Calu3 (cell line): ENCODE measurements at regions not wholly inside any gene's neighbourhood (a gene's known extent, or its start where the extent isn't known, plus 50 kb on each side); places are given as distances from the start of the nearest gene placed in this dataset.
"Not testable (repeated sequence)": the region's sequence is repeated elsewhere in the genome, so short reads cannot be mapped to it uniquely, and the experiment has no call there.

Source experiments
- BruUV-seq: library from RNA; stranded (reverse); fragments of 400-500 nt; replicated peaks from 2 replicates; lab custom pipeline; 2021; lab: Mats Ljungman, UMichigan
- CTCF ChIA-PET: fragments of 300-600 bp; sonication (Branson Sonifier 250); formaldehyde crosslinking; loops from one replicate; lab custom pipeline; 2022; ENCODE audit warnings: antibody characterized with exemption; lab: Charles Lee
- DNase-seq: peaks from one replicate; pipeline ENCODE4 v3.0.0; 2022
- H3K27ac Mint-ChIP-seq: one replicate; pipeline ENCODE4 v1.8.0; 2022; ENCODE audit warnings: mixed read lengths; ENCODE audit not compliant: unreplicated experiment
- H3K27me3 Mint-ChIP-seq: one replicate; pipeline ENCODE4 v1.8.0; 2022; ENCODE audit warnings: mixed read lengths; ENCODE audit not compliant: unreplicated experiment
- H3K36me3 Mint-ChIP-seq: one replicate; pipeline ENCODE4 v1.8.0; 2022; ENCODE audit warnings: mild to moderate bottlenecking, moderate library complexity, mixed read lengths; ENCODE audit not compliant: insufficient read depth, unreplicated experiment
- H3K4me1 Mint-ChIP-seq: one replicate; pipeline ENCODE4 v1.8.0; 2022; ENCODE audit warnings: mild to moderate bottlenecking, low read depth, mixed read lengths; ENCODE audit not compliant: unreplicated experiment
- H3K4me3 Mint-ChIP-seq: one replicate; pipeline ENCODE4 v1.8.0; 2022; ENCODE audit warnings: mild to moderate bottlenecking, low read depth, moderate library complexity, mixed read lengths; ENCODE audit not compliant: unreplicated experiment
- H3K9me3 Mint-ChIP-seq: one replicate; pipeline ENCODE4 v1.8.0; 2022; ENCODE audit warnings: low read depth, mixed read lengths; ENCODE audit not compliant: unreplicated experiment
- intact Hi-C: fragments of 100-400 bp; cut with micrococcal nuclease; formaldehyde crosslinking; loops from one replicate; pipeline ENCODE4 v1.10.0; 2022; ENCODE audit not compliant: unreplicated experiment
- TF ChIP-seq, protein P1 (sequence below): fragments of 200-600 bp; IDR thresholded peaks from one replicate; pipeline ENCODE4 v1.8.0; 2022; ENCODE audit warnings: antibody characterized with exemption; ENCODE audit not compliant: unreplicated experiment

DNA sequence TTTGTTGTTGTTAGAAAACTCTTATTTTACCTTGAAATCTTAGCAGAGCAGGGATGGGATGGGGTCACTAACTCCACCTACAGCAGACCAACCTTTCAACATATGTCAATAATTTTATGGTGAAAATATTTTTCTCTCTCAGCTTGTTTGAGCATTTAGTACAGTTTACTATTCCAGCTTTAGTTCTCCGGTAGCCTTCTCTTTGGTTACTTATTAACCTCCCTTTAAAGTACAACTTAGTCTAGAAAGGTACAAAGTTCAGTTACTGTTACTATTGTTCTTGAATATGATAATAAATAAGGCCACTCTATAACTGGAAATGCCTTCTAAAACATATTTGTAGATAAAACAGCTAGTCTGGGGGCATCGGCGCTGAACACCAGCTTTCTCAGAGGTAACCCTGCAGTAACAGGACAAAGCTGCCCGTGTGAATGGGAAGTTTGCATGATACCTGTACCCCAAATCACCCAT lies 233.3 kb downstream of the PCSK1 start:
- no peaks in the 10 kb centered on the region for H3K27me3 Mint-ChIP-seq
- peak overlapping the region; percentile 40 for H3K27ac Mint-ChIP-seq

DNA sequence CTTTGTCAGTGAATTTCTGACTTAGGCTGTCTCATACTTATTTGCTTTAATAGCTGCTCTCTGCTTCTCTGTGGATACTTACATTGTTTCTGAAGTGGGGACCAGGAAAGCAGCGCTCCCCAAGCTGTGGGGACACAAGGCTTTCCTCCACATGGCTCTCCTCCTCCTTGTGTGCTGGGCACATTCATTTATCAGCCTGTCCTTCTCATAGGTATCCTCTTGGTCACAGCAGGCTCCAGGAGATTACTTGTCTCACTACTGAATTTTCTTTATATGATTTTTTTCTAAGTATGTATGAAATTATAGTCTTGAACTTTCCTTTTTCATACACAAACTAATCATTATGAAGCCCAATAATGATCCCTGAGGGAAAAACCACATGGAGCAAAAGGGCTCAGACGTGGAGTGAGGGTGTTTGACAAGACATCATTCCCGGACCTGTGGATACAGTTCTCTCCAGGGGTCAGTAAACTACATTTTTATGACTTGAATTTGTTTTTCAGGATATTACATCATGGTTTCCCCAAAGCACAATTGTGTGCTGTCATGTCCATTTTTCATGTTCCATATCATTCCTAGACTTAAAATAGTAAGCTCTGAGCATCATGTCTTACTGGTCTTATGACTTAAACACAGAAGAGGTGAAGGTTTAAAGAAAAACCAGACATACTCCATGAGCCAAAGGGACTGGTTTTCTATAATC lies 234.5 kb downstream of the PCSK1 start:
- CTCF ChIA-PET = interaction anchor here (0.7 to 1.5 kb wide), 3 partner anchors 16 to 122 kb away, joined by 3 to 6 read pairs (median 4); no protein-coding TSS in a partner anchor
- Mint-ChIP-seq H3K27ac (peak overlapping the region; percentile 40), H3K27me3 (no peaks in the 10 kb centered on the region), H3K4me3 (no peak overlapping the region), H3K36me3 (no peaks in the 10 kb centered on the region), H3K9me3 (no peaks in the 10 kb centered on the region), H3K4me1 (peaks cover 51% of the 10 kb centered on the region)
- TF ChIP-seq, protein P1, sequence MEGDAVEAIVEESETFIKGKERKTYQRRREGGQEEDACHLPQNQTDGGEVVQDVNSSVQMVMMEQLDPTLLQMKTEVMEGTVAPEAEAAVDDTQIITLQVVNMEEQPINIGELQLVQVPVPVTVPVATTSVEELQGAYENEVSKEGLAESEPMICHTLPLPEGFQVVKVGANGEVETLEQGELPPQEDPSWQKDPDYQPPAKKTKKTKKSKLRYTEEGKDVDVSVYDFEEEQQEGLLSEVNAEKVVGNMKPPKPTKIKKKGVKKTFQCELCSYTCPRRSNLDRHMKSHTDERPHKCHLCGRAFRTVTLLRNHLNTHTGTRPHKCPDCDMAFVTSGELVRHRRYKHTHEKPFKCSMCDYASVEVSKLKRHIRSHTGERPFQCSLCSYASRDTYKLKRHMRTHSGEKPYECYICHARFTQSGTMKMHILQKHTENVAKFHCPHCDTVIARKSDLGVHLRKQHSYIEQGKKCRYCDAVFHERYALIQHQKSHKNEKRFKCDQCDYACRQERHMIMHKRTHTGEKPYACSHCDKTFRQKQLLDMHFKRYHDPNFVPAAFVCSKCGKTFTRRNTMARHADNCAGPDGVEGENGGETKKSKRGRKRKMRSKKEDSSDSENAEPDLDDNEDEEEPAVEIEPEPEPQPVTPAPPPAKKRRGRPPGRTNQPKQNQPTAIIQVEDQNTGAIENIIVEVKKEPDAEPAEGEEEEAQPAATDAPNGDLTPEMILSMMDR = no peak
- DNase-seq = no peak
- intact Hi-C loops = no loop called here
- BruUV-seq = no TSS peak

More for the DNA sequence above, 233.3 kb downstream of the PCSK1 start:
- no TSS peak for BruUV-seq
- H3K4me1 Mint-ChIP-seq = peaks cover 47% of the 10 kb centered on the region
- no peaks in the 10 kb centered on the region for H3K9me3 Mint-ChIP-seq
- CTCF ChIA-PET = interaction anchor here (0.6 to 1.5 kb wide), 5 partner anchors 15 to 737 kb away, joined by 3 to 6 read pairs (median 5); no protein-coding TSS in a partner anchor
- TF ChIP-seq, protein P1 = no peak
- DNase-seq = peak; percentile 12
- H3K36me3 Mint-ChIP-seq = no peaks in the 10 kb centered on the region
- intact Hi-C loops = no loop called here
- peak overlapping the region; percentile 41 for H3K4me3 Mint-ChIP-seq

DNA sequence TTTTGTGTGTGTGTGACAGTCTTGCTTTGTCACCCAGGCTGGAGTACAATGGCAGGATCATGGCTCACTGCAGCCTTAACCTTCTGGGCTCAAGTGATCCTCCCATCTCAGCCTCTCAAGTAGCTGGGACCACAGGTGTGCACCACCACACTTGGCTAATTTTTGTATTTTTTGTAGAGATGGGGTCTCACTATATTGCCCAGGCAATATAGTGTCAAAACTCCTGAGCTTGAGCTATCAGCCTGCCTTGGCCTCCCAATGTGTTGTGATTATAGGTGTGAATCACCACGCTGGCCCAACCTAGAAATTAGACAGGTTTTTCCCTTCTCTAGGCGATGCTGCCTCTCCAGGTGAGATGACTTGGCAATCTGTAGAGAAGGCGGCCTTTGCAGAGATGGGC lies 235.3 kb downstream of the PCSK1 start:
- DNase-seq, H3K27me3 Mint-ChIP-seq, intact Hi-C loops, H3K4me3 Mint-ChIP-seq, H3K36me3 Mint-ChIP-seq, H3K9me3 Mint-ChIP-seq, BruUV-seq, H3K27ac Mint-ChIP-seq: not testable (repeated sequence)
- CTCF ChIA-PET = interaction anchor here (0.6 kb wide), 1 partner anchor 19 kb away, joined by 4 read pairs; no protein-coding TSS in a partner anchor
- peaks cover 52% of the 10 kb centered on the region for H3K4me1 Mint-ChIP-seq

DNA sequence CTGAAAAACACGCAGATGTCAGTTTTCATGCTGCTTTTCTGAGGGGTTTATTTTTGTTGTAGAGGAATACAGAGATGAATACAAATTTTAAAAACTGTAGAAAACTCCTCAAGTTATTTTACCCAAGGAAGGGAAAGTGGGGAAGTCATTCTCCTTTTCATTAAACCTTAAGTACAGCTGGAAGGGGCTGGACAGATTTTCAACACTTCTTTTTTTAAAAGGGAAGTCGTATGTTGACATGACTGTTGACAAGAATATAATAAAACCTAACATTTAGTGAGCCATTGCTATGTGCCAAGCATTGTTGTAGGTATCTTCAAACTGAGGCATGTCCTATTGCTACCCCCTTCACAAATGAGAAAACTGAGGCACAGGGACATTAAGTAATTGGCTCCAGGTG lies 235.7 kb upstream of the ELL2 start:
- H3K9me3 Mint-ChIP-seq = no peaks in the 10 kb centered on the region
- peak overlapping the region; percentile 8 for H3K27ac Mint-ChIP-seq
- BruUV-seq = no TSS peak
- intact Hi-C loops = no loop called here
- DNase-seq = no peak
- TF ChIP-seq, protein P1 = no peak
- H3K27me3 Mint-ChIP-seq = no peaks in the 10 kb centered on the region
- H3K4me1 Mint-ChIP-seq = peaks cover 52% of the 10 kb centered on the region
- H3K4me3 Mint-ChIP-seq = no peak overlapping the region
- CTCF ChIA-PET = interaction anchor here (0.6 kb wide), 1 partner anchor 19 kb away, joined by 4 read pairs; no protein-coding TSS in a partner anchor
- no peaks in the 10 kb centered on the region for H3K36me3 Mint-ChIP-seq

DNA sequence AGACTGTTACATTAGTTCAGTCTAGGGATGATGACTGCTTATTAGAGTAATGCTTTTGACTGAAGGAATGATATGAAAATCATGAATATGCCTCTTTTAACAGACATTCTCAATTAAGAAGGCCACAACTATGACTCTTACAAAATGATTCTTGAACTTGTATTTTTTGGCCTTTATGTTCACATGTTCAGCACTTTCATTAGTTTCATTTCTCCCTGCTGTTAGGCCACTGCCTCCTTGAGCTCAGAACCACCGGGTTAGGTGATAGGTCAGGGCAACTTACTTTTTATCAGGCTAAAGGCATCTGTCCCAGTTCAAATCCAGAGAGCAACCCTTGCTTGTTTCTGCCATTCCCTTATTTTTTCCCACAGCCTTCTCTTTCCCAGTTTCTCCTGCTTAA lies 235.2 kb upstream of the ELL2 start:
- Mint-ChIP-seq H3K36me3 (no peaks in the 10 kb centered on the region), H3K4me1 (peaks cover 52% of the 10 kb centered on the region), H3K27ac (peak overlapping the region; percentile 8), H3K4me3 (no peak overlapping the region), H3K9me3 (no peaks in the 10 kb centered on the region), H3K27me3 (no peaks in the 10 kb centered on the region)
- CTCF ChIA-PET = no interaction called here
- intact Hi-C loops = no loop called here
- TF ChIP-seq, protein P1 = no peak
- no peak for DNase-seq
- no TSS peak for BruUV-seq
